ENCODE measurements at regions not wholly inside any gene's neighbourhood (a gene's known extent, or its start where the extent isn't known, plus 50 kb on each side); places are given as distances from the start of the nearest gene placed in this dataset.

DNA sequence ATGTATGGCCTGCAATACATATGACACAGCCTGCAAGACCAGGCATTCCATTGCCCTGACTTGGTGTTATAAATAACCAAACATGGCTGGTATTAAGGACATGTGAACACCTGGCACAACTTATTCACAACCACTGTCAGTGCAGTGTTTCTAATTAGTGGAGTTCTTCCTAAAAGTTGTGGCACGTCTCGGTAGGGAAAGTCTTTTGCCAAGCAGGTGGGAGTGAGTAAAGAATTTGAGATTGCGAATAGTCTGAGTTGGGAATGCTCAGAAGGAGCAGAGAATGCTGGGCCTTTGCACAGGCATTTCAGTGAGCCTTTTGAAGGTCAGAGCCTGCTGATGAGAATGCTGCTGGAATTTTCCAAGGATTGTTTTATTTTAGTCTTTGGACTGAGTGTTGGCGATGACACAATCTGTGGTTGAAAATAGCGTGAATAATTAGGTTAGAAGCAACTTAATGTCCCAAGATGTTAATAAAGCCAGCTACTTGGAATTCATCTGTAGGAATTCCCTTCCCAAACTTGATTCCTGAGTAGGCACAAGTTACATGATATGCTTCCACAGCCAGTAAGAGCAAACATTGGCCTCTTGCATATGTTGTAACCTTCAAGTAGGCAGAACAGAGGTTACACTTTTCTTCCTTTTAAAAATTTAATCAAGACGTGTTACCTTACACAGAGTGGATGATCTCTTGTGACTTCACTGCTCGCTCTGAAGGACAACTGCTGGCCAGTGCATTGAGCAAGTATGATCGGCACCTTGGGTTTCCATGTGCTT, 83.6 kb upstream of the PGRMC2 start:
- TF ChIP-seq YY1 (IDR thresholded peaks at IDR 0.05; ENCODE audit: insufficient read depth, insufficient read length) (no peak), SUZ12 (IDR thresholded peaks at IDR 0.05; ENCODE audit: extremely low read depth, insufficient read depth, insufficient read length) (no peak), ZNF274 (IDR thresholded peaks at IDR 0.05; ENCODE audit: low read depth, low read length) (no peak)

Data from NT2/D1 (cell line).